HG03095 (cell line): ENCODE measurements at regions not wholly inside any gene's neighbourhood (a gene's known extent, or its start where the extent isn't known, plus 50 kb on each side); places are given as distances from the start of the nearest gene placed in this dataset.
"Not testable (repeated sequence)": the region's sequence is repeated elsewhere in the genome, so short reads cannot be mapped to it uniquely, and the experiment has no call there.

Source experiments
- ATAC-seq: cut with Tn5 transposase; IDR thresholded peaks from one replicate; pipeline ENCODE4 v1.9.1; 2021; ENCODE audit warnings: moderate library complexity; ENCODE audit not compliant: unreplicated experiment

- ATAC-seq = not testable (repeated sequence)
Observed at GRCh38 chr1:244156617-244157016, 105.5 kb downstream of the ZBTB18 start.

DNA sequence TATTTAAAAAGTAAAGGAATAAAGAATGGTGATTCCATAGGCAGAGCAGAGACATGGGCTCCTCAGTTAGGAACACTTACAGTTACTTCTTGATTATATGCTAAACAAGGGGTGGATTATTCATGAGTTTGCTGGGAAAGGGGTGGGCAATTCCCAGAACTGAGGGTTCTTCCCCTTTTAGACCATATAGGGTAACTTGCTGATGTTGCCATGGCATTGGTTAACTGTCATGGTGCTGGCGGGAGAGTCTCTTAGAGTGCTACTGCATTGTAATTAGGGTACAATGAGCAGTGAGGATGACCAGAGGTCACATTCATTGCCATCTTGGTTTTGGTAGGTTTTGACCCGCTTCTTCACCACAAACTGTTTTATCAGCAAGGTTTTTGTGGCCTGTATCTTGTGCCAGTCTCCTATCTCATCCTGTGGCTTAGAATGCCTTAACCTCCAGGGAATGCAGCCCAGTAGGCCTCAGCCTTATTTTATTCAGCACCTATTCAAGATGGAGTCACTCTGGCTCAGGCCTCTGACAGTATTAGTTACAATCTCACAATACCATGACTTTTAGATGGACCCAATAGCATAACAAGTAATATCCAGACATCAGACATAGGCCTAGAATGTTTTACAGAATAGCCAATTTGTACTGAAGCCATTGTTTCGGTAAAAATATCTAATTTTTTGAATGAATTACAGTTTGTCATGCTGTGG lies 106.8 kb downstream of the ZBTB18 start:
- ATAC-seq = no peak

DNA sequence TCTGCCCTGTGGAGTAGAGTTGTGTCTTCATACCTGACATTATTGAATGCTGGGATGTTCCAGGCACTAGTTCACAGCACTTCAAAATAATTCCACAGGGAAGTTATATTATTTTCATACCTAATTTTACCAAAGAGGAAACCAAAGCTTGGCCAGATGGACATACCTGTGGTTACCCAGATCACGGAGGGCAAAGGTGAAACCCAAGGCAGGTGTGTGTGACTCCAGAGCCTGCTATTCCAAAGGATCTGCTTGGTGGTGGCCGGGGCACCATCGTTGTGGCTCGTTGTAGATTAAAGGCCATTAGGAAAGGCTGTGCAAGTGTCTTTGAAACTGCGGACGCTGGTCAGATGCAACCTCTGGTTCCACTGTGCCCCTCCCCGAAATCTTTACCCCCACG lies 108.6 kb downstream of the ZBTB18 start:
- ATAC-seq = no peak

GRCh38 chr1:244160455-244161235 lies 109.6 kb downstream of the ZBTB18 start:
- no peak for ATAC-seq

- no peak for ATAC-seq
Observed at GRCh38 chr1:244161236-244161510, 110.1 kb downstream of the ZBTB18 start.

DNA sequence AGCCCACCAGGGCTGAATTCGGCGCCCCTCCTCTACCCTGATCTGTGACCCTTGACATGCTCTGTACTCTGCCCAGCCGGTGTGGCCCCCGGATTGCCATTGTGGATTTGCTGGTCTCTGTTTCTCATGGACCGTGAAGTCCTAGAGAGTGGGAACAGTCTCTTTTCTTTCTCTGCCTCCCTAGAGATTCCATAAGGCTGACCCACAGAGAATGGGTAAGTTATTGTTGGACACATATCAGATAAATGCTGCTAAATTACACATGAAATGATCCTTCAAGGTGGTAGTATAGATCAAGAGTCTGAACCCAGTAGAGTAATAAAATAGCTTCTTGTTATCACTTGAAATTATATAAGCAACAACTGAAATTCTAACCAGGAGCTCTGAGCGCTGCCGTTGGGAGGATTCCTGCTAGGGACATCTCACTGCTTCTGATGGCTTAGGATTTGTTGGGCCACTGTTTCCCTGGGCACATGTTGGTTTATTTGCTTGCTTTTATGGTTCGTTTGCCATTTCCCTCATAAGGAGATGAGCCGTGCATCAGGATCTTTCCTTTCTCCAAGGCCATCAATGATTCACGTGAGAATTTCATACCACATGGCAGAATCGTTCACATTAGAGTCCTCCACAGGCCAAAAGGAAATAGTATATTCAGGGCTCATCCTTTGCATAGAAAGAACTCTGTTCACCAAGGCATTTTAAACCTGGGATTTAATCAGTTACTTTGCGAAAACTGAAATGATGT lies 111.9 kb downstream of the ZBTB18 start:
- ATAC-seq = no peak

- no peak for ATAC-seq
Observed at GRCh38 chr1:244163861-244164510, 112.9 kb downstream of the ZBTB18 start.

GRCh38 chr1:244164511-244164890 lies 113.4 kb downstream of the ZBTB18 start:
- no peak for ATAC-seq

- no peak for ATAC-seq
Observed at GRCh38 chr1:244165021-244165420, 113.9 kb downstream of the ZBTB18 start.

- no peak for ATAC-seq
Observed at GRCh38 chr1:244165701-244166100, 114.6 kb downstream of the ZBTB18 start.

DNA sequence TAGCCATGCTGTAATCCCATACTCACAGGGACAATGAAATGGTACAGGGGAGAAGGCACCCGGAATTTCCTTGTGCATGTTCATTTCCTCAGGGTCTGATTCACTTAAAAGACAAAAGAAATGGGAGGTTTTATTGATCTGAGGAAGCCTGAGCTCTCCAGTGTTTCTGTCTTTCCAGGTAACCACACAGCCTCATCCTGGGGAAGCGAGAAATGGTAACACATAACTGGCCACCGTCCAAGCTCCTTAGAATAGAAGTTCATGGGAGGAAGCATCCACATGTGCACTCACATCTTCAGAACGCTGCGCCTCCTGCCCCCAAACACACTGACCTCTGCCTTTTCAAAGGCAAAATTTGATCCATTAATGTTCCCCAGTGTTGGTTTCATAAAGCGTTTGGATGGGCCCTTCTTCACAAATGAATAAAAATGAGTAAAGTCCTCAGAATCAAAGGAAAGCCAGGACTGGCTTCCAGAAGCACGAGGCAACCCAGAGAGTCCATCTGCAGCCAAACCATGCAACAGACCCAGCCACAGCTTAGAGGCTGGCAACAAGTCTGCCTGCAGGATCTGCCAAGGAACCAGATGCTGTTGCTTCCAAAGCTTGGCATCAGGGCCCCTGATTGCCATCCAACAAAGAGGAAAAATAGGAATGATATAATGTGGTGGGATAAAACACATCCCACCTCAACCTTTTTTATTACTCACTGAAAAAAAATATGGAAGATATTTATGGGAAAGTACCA lies 120.3 kb downstream of the ZBTB18 start:
- no peak for ATAC-seq

DNA sequence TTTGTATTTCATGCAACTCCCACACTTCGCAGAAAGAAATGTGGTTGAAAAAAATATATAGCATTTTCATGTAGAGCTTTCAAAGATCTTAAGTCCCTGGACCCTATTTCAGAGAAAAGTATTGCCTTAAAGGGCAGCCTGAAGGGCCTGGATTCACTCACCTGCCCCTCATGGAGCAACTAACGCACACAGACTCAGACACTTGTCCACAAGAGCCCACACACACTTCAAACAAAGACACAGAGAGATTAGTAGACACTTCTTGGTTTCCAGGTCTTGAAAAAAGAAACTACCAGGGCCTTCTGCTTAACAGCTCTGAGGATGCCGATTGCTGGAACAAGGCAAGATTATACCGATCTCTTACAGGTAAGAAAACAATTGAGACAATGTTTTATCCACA lies 122.2 kb downstream of the ZBTB18 start:
- ATAC-seq = no peak

DNA sequence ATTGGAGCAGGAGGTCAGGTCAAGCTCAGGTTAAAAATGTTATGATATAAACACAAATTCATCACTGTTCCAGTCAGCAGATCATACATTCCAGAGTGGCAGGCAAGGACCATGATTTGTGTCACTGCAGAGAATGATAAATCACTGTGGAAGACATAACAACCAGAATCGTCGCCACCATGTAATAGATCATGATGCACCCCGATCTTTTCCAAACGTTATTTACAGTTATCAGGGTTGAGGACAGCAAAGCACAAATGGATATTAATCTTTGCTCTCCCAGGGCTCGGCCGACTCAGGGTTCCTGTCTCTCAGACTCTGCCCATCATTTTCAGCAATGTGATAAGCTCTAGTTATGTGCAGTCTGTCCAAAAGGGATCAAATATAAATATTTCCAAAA lies 122.7 kb downstream of the ZBTB18 start:
- no peak for ATAC-seq

DNA sequence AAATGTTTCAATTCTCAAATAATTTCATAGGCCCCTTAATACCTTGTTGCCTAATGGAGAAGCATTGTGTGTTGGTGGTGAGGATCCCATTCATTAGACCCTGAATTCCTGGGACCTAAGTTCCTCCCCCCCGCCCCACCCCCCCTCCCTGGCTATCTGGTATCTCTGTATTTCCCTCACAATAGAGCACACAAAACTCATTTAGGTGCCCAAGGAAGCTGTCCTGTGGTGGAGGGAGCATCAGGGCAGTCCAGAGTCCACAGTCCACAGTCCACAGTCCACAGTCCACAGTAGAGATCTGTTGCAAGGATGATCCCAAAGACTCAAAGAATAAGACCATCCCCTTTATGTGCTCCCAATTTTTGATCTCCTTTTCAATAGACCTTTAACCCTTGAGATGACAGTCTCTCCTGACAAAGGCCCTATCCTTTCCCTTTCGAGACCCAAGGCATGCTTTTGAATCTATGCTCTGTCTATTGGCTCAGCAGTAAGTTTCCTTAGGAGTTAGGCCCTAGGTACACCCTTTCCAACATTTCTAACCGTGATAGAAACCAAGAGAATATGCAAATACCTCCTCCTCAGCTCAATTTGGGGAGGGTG lies 123.9 kb downstream of the ZBTB18 start:
- ATAC-seq = no peak

GRCh38 chr1:244176201-244176600 lies 125.1 kb downstream of the ZBTB18 start:
- ATAC-seq = no peak

DNA sequence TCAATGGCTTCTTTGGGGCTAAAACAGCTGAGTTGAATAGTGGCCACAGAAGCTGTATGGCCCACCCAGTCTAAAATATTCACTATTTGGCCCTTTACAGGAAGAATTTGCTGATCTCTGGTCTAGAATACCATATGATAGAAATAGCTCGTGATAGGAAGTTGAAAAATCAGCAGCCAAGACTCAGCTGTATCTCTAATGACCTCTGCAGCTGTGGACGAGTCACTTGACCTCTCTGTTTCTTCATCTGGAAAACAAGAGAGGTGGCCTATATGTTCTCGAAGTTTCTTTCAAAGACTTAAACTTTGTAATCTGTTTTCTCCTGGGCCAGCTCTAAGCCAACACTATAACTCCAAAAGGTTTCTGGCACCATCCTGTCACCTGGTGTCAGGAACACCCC lies 129.2 kb downstream of the ZBTB18 start:
- ATAC-seq = no peak

DNA sequence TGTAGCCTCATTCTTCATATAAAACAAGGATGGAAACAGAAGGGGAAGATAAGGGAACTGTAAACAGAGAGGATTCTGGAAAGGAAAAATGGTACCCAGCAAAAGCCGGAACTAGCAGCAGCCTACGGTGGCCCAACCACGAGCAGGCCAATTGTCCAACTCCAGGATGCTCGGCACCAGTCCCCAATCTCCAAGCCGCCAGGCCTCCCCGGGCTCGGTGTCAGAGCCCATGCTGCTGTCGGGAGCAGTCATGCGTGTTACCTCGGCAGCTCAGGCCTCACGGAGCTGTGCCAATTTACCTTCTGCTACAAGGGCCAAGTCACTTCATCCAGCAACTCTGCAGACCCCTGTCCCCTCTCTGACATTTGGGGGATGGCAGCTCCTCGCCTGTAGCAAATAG lies 130.8 kb downstream of the ZBTB18 start:
- ATAC-seq = no peak

DNA sequence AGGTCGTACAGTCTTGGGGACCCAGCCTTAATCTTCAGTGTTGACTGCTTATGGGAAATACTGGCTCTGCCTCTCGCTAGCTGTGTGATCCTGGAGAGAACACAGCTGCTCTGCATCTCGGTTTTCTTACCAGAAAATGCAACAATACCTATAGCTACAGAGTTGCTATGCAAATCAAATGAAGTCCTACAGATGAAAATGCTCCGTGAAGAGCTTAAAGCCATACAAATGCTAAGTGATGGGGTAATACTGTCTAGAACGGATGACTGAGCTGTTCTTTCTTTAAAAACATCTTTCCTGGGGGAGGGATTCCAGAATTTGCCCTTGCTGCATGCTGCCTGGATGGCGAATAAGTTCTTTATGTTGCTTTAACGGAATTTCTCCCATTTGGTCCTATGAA lies 132.0 kb downstream of the ZBTB18 start:
- ATAC-seq = no peak

DNA sequence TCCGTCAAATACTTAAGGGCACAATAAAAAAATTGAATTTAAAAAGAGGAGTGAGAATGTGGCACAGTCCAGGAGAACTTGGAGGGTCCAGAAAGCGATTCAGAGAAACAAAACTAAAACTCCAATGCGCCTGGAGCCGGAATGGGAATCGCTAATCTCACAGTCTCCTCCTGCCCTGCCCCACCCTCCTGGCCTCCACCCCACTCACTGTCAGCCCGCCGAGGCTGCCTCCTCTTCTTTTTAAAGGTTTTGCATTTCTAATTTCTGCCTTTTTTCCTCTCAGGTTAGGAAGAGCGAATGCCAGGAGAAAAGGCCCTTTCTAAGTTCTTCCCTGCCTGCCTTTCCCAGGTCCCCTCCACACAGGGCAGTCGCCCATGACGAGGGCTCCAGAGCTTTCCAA lies 135.3 kb downstream of the ZBTB18 start:
- no peak for ATAC-seq

GRCh38 chr1:244187310-244187709 lies 136.2 kb downstream of the ZBTB18 start:
- no peak for ATAC-seq

DNA sequence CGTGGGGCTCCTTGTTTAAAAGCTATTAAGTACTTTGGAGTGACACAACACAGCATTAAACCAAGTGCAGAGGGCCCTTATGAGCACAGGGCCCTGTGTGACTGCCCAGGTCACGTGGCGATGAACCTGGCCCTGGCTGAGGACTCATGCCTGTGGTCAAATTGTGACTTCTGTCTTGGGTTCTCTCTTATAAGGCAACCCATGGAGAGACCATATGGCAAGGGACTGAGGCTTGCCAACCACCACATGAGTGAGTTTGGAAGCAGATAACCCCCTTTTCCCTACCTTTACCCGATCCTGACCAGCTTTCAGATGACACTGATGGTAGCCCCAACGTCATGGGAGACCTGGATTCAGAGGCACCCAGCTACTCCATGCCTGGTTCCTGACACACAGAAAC lies 140.5 kb downstream of the ZBTB18 start:
- no peak for ATAC-seq
